Neural crest cell (in vitro differentiated cells): ENCODE measurements at regions not wholly inside any gene's neighbourhood (a gene's known extent, or its start where the extent isn't known, plus 50 kb on each side); places are given as distances from the start of the nearest gene placed in this dataset.

Experiments used
- DNase-seq: peaks from one replicate; pipeline ENCODE4 v3.0.0; 2021; ENCODE audit warnings: low read depth, mixed read lengths, low spot score
- H3K27ac Mint-ChIP-seq: one replicate; pipeline ENCODE4 v1.8.0; 2021; ENCODE audit warnings: mild to moderate bottlenecking, mixed read lengths; ENCODE audit not compliant: unreplicated experiment
- H3K27me3 Mint-ChIP-seq: 2 replicates; pipeline ENCODE4 v1.8.0; 2021; ENCODE audit warnings: low read depth, mild to moderate bottlenecking, mixed read lengths
- H3K36me3 Mint-ChIP-seq: 2 replicates; pipeline ENCODE4 v1.8.0; 2021; ENCODE audit warnings: low read depth, mild to moderate bottlenecking, mixed read lengths
- H3K4me1 Mint-ChIP-seq: 2 replicates; pipeline ENCODE4 v1.8.0; 2021; ENCODE audit warnings: mixed read lengths
- H3K4me3 Mint-ChIP-seq: one replicate; pipeline ENCODE4 v1.8.0; 2021; ENCODE audit warnings: mild to moderate bottlenecking, mixed read lengths
- H3K9me3 Mint-ChIP-seq: 2 replicates; pipeline ENCODE4 v1.8.0; 2021; ENCODE audit warnings: mixed read lengths
- TF ChIP-seq, protein P1 (sequence below): fragments of 200-600 bp; sonication (generic); conservative IDR thresholded peaks from 2 replicates; pipeline ENCODE4 v1.5.0; 2021; ENCODE audit warnings: antibody characterized with exemption, mild to moderate bottlenecking

DNA sequence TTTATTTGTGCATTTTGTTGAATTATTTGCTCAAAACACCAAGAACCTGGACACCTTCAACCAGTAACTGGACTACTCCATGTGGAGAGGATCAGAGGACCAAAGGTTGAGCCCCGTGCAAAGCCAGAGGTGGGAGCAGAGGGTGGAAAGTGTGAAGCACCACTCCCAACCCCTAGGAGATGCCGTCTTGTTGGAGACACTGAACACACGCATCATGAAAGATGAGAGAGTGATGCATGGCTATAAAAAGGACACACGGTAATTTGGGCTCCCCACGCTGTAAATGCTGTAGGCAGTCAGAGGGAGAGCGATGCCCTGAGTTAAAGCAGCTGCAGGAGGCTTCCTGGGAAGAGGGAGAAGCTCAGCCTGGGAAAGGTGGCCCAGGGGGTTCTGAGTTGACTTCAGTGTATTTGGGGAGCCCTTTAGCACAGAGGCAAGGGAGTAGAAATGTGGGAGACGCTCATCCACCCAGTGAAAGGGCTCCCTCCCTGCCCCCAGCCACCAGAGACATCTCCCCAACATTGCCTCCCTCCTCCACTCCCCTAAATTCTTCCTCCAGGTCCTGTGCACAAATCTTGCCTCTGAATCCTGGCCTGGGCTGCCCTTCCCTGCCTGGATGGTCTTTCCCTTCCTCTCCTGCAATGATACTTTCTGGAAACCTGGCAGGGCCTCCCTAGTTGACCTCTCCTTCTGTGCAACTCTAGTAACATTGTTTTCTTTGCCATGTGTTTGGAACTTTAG is 55.8 kb upstream of the IYD start:
- TF ChIP-seq, protein P1, sequence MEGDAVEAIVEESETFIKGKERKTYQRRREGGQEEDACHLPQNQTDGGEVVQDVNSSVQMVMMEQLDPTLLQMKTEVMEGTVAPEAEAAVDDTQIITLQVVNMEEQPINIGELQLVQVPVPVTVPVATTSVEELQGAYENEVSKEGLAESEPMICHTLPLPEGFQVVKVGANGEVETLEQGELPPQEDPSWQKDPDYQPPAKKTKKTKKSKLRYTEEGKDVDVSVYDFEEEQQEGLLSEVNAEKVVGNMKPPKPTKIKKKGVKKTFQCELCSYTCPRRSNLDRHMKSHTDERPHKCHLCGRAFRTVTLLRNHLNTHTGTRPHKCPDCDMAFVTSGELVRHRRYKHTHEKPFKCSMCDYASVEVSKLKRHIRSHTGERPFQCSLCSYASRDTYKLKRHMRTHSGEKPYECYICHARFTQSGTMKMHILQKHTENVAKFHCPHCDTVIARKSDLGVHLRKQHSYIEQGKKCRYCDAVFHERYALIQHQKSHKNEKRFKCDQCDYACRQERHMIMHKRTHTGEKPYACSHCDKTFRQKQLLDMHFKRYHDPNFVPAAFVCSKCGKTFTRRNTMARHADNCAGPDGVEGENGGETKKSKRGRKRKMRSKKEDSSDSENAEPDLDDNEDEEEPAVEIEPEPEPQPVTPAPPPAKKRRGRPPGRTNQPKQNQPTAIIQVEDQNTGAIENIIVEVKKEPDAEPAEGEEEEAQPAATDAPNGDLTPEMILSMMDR: no peak
- Mint-ChIP-seq H3K27me3 (peaks cover 3% of the 10 kb centered on the region), H3K36me3 (no peaks in the 10 kb centered on the region), H3K4me1 (no peaks in the 10 kb centered on the region), H3K4me3 (no peak overlapping the region), H3K27ac (peak overlapping the region; percentile 12), H3K9me3 (peaks cover 3% of the 10 kb centered on the region)
- no peak for DNase-seq

DNA sequence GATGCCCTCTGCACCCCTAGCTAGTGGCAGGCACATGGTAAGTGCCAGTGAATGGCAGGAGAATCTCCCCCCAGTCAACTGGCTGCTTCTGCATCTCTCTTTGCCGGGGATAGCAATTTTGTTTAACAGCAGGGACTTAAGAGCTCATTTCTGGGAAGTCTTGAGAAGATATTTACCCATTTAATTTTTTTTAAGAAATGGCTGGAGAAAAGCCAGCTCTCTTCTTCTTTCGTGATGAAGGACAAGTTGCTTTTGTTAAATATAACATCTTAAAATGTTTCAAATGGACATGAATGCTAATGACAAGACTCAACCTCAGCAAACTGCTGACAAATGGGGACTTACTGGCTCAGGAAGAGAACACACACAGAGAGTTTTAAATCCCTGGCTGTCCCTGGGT is 55.0 kb upstream of the IYD start:
- TF ChIP-seq, protein P1: no peak
- H3K4me1 Mint-ChIP-seq: no peaks in the 10 kb centered on the region
- peaks cover 3% of the 10 kb centered on the region for H3K9me3 Mint-ChIP-seq
- no peaks in the 10 kb centered on the region for H3K36me3 Mint-ChIP-seq
- no peak overlapping the region for H3K27ac Mint-ChIP-seq
- no peaks in the 10 kb centered on the region for H3K27me3 Mint-ChIP-seq
- no peak overlapping the region for H3K4me3 Mint-ChIP-seq
- no peak for DNase-seq

- H3K4me1 Mint-ChIP-seq: no peaks in the 10 kb centered on the region
- DNase-seq: no peak
- H3K36me3 Mint-ChIP-seq: no peaks in the 10 kb centered on the region
Observed at GRCh38 chr6:150314230-150315188, 54.3 kb upstream of the IYD start.

GRCh38 chr6:150315626-150316025 is 53.2 kb upstream of the IYD start:
- Mint-ChIP-seq H3K27me3 (no peaks in the 10 kb centered on the region), H3K36me3 (no peaks in the 10 kb centered on the region), H3K4me1 (no peaks in the 10 kb centered on the region), H3K4me3 (no peak overlapping the region), H3K27ac (no peak overlapping the region), H3K9me3 (peaks cover 3% of the 10 kb centered on the region)
- TF ChIP-seq, protein P1: no peak
- no peak for DNase-seq

More at GRCh38 chr6:150314230-150315188, 54.3 kb upstream of the IYD start:
- Mint-ChIP-seq H3K27ac (no peak overlapping the region), H3K4me3 (no peak overlapping the region), H3K9me3 (peaks cover 3% of the 10 kb centered on the region), H3K27me3 (no peaks in the 10 kb centered on the region)
- TF ChIP-seq, protein P1: no peak

DNA sequence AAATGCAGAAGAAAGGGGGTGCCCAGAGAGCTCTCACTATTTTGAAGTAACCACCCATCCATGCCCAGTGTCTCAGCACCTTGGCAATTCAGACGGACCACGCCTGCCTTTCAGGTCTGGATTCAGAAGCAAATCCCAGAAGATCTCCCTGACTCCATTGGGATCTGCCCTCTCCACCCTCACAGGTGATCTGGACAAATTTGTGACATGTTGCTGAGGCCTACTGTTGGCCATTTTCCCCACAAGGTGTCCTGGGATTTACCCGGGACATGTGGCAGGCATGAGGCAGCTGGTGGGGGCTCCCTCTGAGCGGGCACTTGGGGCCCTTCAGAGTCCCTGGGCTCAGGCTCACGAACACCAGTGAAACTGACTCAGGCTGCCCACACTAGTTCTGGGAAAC is 51.9 kb upstream of the IYD start:
- DNase-seq: no peak
- TF ChIP-seq, protein P1: no peak
- no peaks in the 10 kb centered on the region for H3K36me3 Mint-ChIP-seq
- H3K9me3 Mint-ChIP-seq: no peaks in the 10 kb centered on the region
- H3K27me3 Mint-ChIP-seq: no peaks in the 10 kb centered on the region
- H3K27ac Mint-ChIP-seq: no peak overlapping the region
- no peak overlapping the region for H3K4me3 Mint-ChIP-seq
- H3K4me1 Mint-ChIP-seq: no peaks in the 10 kb centered on the region
